Psoas muscle (tissue), 7 donors: ENCODE measurements at regions not wholly inside any gene's neighbourhood (a gene's known extent, or its start where the extent isn't known, plus 50 kb on each side); places are given as distances from the start of the nearest gene placed in this dataset.
"Not testable (repeated sequence)": the region's sequence is repeated elsewhere in the genome, so short reads cannot be mapped to it uniquely, and the experiment has no call there.

Experiments
- ATAC-seq, 4 donors: fragments of 200-7000 bp; cut with Tn5 transposase; one replicate each; pipeline ENCODE4 v1.9.1; 2020; ENCODE audit warnings: moderate library complexity in 3 of 4, mild to moderate bottlenecking in 2 of 4
- DNase-seq, 2 donors: peaks; one replicate each; pipeline ENCODE4 v3.0.0-alpha.2; 2020
- H3K27ac ChIP-seq: fragments of 200-600 bp; one replicate; pipeline ENCODE4 v1.8.0; 2022
- H3K27me3 ChIP-seq, 3 donors: fragments of 200-600 bp in 1 of 3; one replicate each; pipeline versions ENCODE4 v1.6.1 to v1.8.0; 2013 to 2022; ENCODE audit warnings: low read length in 2 of 3, mild to moderate bottlenecking in 2 of 3, moderate library complexity in 1 of 3; ENCODE audit not compliant: insufficient read depth in 3 of 3
- H3K36me3 ChIP-seq, 2 donors: fragments of 200-600 bp in 1 of 2; one replicate each; pipeline versions ENCODE4 v1.6.1 to v1.8.0; 2013 to 2022; ENCODE audit warnings: low read depth in 1 of 2, mild to moderate bottlenecking in 1 of 2, moderate library complexity in 1 of 2; ENCODE audit not compliant: insufficient read depth in 1 of 2
- H3K4me1 ChIP-seq: fragments of 200-600 bp; one replicate; pipeline ENCODE4 v1.8.0; 2022
- H3K4me3 ChIP-seq: fragments of 200-600 bp; one replicate; pipeline ENCODE4 v1.8.0; 2022; ENCODE audit warnings: mild to moderate bottlenecking
- H3K9me3 ChIP-seq: fragments of 200-600 bp; one replicate; pipeline ENCODE4 v1.8.0; 2022
- CTCF ChIP-seq: fragments of 200-600 bp; IDR thresholded peaks from one replicate; pipeline ENCODE4 v1.8.0; 2022; ENCODE audit warnings: antibody characterized with exemption
- WGBS, 3 donors: extraction: QIAGEN DNeasy Blood & Tissue Kit; methylation state at CpG; one replicate each; pipeline versions ENCODE4 v1.1.6 to v1.1.7; 2013; 5-methylcytosine and 5-hydroxymethylcytosine counted together
- intact Hi-C, 2 donors: fragments of 100-400 bp; cut with DNase I; formaldehyde crosslinking; loops; one replicate each; pipeline versions ENCODE4 v1.11.0 to v1.14.2; 2022
- donor health status: healthy with polysubstance abuse.
- donor health status: DM: no; HTN: no; CAD: no; lungs with moderate emphysema.
- donor health status: Bipolar disorder and iron deficiency.
- donor health status: healthy.
- donor health status: DM: yes; HTN: yes; CAD: no.
- donor health status: DM: no; HTN: no; CAD: no.
- donor health status: DM: yes; HTN: yes; CAD: no.

GRCh38 chr13:37956536-37956935, 87.0 kb upstream of the TRPC4 start:
- no peak for TF ChIP-seq CTCF
- H3K27me3 ChIP-seq = no peaks in the 10 kb centered on the region
- intact Hi-C loops = no loop called here
- WGBS, 3 donors = 83 to 94% (median 87%) methylated on average over 1 of the region's 1 CpG
- H3K36me3 ChIP-seq = no peaks in the 10 kb centered on the region
- no peak overlapping the region for H3K4me3 ChIP-seq
- H3K27ac ChIP-seq = no peak overlapping the region
- H3K9me3 ChIP-seq = no peaks in the 10 kb centered on the region
- no peak for ATAC-seq
- no peaks in the 10 kb centered on the region for H3K4me1 ChIP-seq
- no peak for DNase-seq

GRCh38 chr13:37954597-37954996, 85.0 kb upstream of the TRPC4 start:
- H3K36me3 ChIP-seq, H3K27ac ChIP-seq, H3K4me3 ChIP-seq, H3K27me3 ChIP-seq, DNase-seq, H3K4me1 ChIP-seq, H3K9me3 ChIP-seq, ATAC-seq: not testable (repeated sequence)
- WGBS, 3 donors = 93 to 94% (median 93%) methylated on average over 9 of the region's 9 CpGs
- intact Hi-C loops = loop anchor here in 1 of 2 donors (5.0 kb wide), 1 partner anchor 1722 kb away; no protein-coding TSS in a partner anchor

- Histone ChIP-seq H3K27me3 (no peaks in the 10 kb centered on the region), H3K36me3 (no peaks in the 10 kb centered on the region), H3K9me3 (no peaks in the 10 kb centered on the region), H3K4me3 (no peak overlapping the region), H3K4me1 (no peaks in the 10 kb centered on the region), H3K27ac (no peak overlapping the region)
- ATAC-seq (no peak), DNase-seq (no peak)
- WGBS, 3 donors = 45 to 66% (median 55%) methylated on average over 1 of the region's 1 CpG
- TF ChIP-seq CTCF = no peak
- intact Hi-C loops = loop anchor here in 1 of 2 donors (5.0 kb wide), 1 partner anchor 1722 kb away; no protein-coding TSS in a partner anchor
These were observed 84.6 kb upstream of the TRPC4 start for GRCh38 chr13:37954191-37954590.

- no peak overlapping the region for H3K4me3 ChIP-seq
- intact Hi-C loops = loop anchor here in 1 of 2 donors (5.0 kb wide), 1 partner anchor 1721 kb away; no protein-coding TSS in a partner anchor
- H3K27me3 ChIP-seq = no peaks in the 10 kb centered on the region
- no peaks in the 10 kb centered on the region for H3K9me3 ChIP-seq
- H3K36me3 ChIP-seq = no peaks in the 10 kb centered on the region
- DNase-seq (no peak), ATAC-seq (no peak)
- no peak for TF ChIP-seq CTCF
- H3K4me1 ChIP-seq = no peaks in the 10 kb centered on the region
- no peak overlapping the region for H3K27ac ChIP-seq
These were observed 84.1 kb upstream of the TRPC4 start for GRCh38 chr13:37953696-37954095.

GRCh38 chr13:37950016-37950415, 80.4 kb upstream of the TRPC4 start:
- Histone ChIP-seq H3K9me3 (no peaks in the 10 kb centered on the region), H3K27ac (no peak overlapping the region), H3K4me1 (no peaks in the 10 kb centered on the region), H3K36me3 (no peaks in the 10 kb centered on the region), H3K4me3 (no peak overlapping the region), H3K27me3 (no peaks in the 10 kb centered on the region)
- intact Hi-C loops = loop anchor here in 1 of 2 donors (5.0 kb wide), 1 partner anchor 1718 kb away; no protein-coding TSS in a partner anchor
- no peak for ATAC-seq
- no peak for DNase-seq
- 30 to 47% (median 37%) methylated on average over 1 of the region's 1 CpG for WGBS, 3 donors
- no peak for TF ChIP-seq CTCF
